Glomerular visceral epithelial cell (primary cell): ENCODE measurements at regions not wholly inside any gene's neighbourhood (a gene's known extent, or its start where the extent isn't known, plus 50 kb on each side); places are given as distances from the start of the nearest gene placed in this dataset.

Source experiments
- DNase-seq: peaks from one replicate; pipeline ENCODE4 v3.0.0-alpha.2; 2016; ENCODE audit errors: extremely low spot score

- DNase-seq, result no peak
These were observed 51.4 kb upstream of the MSX1 start for GRCh38 chr4:4808086-4808485.

- DNase-seq, result no peak
These were observed 53.6 kb upstream of the MSX1 start for GRCh38 chr4:4805887-4806286.

- no peak for DNase-seq
These were observed 55.6 kb upstream of the MSX1 start for GRCh38 chr4:4803912-4804296.

GRCh38 chr4:4803216-4803911 lies 56.1 kb upstream of the MSX1 start:
- no peak for DNase-seq

- no peak for DNase-seq
These were observed 58.6 kb upstream of the MSX1 start for GRCh38 chr4:4800646-4801408.

- no peak for DNase-seq
These were observed 65.0 kb upstream of the MSX1 start for GRCh38 chr4:4794421-4794820.

- no peak for DNase-seq
These were observed 67.0 kb upstream of the MSX1 start for GRCh38 chr4:4792466-4792865.

- DNase-seq, result no peak
These were observed 68.0 kb upstream of the MSX1 start for GRCh38 chr4:4791299-4792111.

GRCh38 chr4:4789462-4789861 lies 70.0 kb upstream of the MSX1 start:
- DNase-seq, result no peak

GRCh38 chr4:4788573-4788972 lies 70.9 kb upstream of the MSX1 start:
- no peak for DNase-seq

GRCh38 chr4:4787421-4787820 lies 72.0 kb upstream of the MSX1 start:
- no peak for DNase-seq

- DNase-seq, result no peak
These were observed 75.1 kb upstream of the MSX1 start for GRCh38 chr4:4784379-4784778.

GRCh38 chr4:4783847-4784246 lies 75.6 kb upstream of the MSX1 start:
- DNase-seq, result no peak

- no peak for DNase-seq
These were observed 76.5 kb upstream of the MSX1 start for GRCh38 chr4:4782969-4783368.

GRCh38 chr4:4781936-4782707 lies 77.3 kb upstream of the MSX1 start:
- DNase-seq, result peak; percentile 30

- DNase-seq, result peak; percentile 34
These were observed 78.7 kb upstream of the MSX1 start for GRCh38 chr4:4780729-4781244.

- no peak for DNase-seq
These were observed 80.0 kb upstream of the MSX1 start for GRCh38 chr4:4779486-4779885.

GRCh38 chr4:4779054-4779453 lies 80.4 kb upstream of the MSX1 start:
- DNase-seq, result no peak

GRCh38 chr4:4778554-4778953 lies 80.9 kb upstream of the MSX1 start:
- DNase-seq, result no peak

GRCh38 chr4:4776934-4777333 lies 82.5 kb upstream of the MSX1 start:
- no peak for DNase-seq

- no peak for DNase-seq
These were observed 83.1 kb upstream of the MSX1 start for GRCh38 chr4:4776335-4776734.
